Vagina (tissue), 2 donors: ENCODE measurements at regions not wholly inside any gene's neighbourhood (a gene's known extent, or its start where the extent isn't known, plus 50 kb on each side); places are given as distances from the start of the nearest gene placed in this dataset.

ENCODE experiments used
- DNase-seq, 2 donors: peaks; one replicate each; pipeline ENCODE4 v3.0.0-alpha.2; 2017; ENCODE audit errors: extremely low spot score in 2 of 2
- H3K27ac ChIP-seq: fragments of 200-600 bp; sonication (generic); one replicate; pipeline ENCODE4 v1.5.1; 2019
- H3K27me3 ChIP-seq: fragments of 200-600 bp; sonication (generic); one replicate; pipeline ENCODE4 v1.5.1; 2019
- H3K36me3 ChIP-seq, 2 donors: fragments of 200-600 bp; sonication (generic); one replicate each; pipeline ENCODE4 v1.5.1; 2017 to 2019
- H3K4me1 ChIP-seq: fragments of 200-600 bp; sonication (generic); one replicate; pipeline ENCODE4 v1.5.1; 2019
- H3K4me3 ChIP-seq, 2 donors: fragments of 200-600 bp; sonication (generic); 1 replicate in 1 of 2; 2 replicates in 1 of 2; pipeline ENCODE4 v1.5.1; 2016 to 2019
- H3K9me3 ChIP-seq: fragments of 200-600 bp; sonication (generic); one replicate; pipeline ENCODE4 v1.5.1; 2019
- CTCF ChIP-seq, 3 experiments: fragments of 450-650 bp in 2 of 3; fragments of 200-600 bp in 1 of 3; sonication (generic) in 1 of 3; IDR thresholded peaks; one replicate each; pipeline ENCODE4 v1.5.1; 2017 to 2019; ENCODE audit warnings: antibody characterized with exemption in 3 of 3, mild to moderate bottlenecking in 2 of 3, moderate library complexity in 2 of 3
- POLR2A ChIP-seq, 2 donors: fragments of 450-650 bp; IDR thresholded peaks; one replicate each; pipeline ENCODE4 v1.6.1; 2017; ENCODE audit warnings: antibody characterized with exemption in 2 of 2, mild to moderate bottlenecking in 2 of 2, moderate library complexity in 2 of 2
- POLR2AphosphoS5 ChIP-seq, 2 donors: sonication (generic); formaldehyde crosslinking; IDR thresholded peaks; one replicate each; pipeline ENCODE4 v1.9.0; 2017; ENCODE audit warnings: antibody characterized with exemption in 2 of 2, mild to moderate bottlenecking in 2 of 2, low read depth in 1 of 2; ENCODE audit not compliant: insufficient read depth in 1 of 2
- intact Hi-C: fragments of 100-400 bp; cut with DNase I; formaldehyde crosslinking; loops from one replicate; pipeline ENCODE4 v1.15.1; 2023

- no peak for DNase-seq
- no peak for TF ChIP-seq CTCF (IDR thresholded peaks at IDR 0.05)
- TF ChIP-seq POLR2AphosphoS5 (IDR thresholded peaks at IDR 0.05; ENCODE audit: insufficient read depth in 1 of 2, low read depth in 1 of 2): no peak
- TF ChIP-seq POLR2A (IDR thresholded peaks at IDR 0.05): no peak
- no peaks in the 10 kb centered on the region for H3K4me1 ChIP-seq
- no peak overlapping the region for H3K4me3 ChIP-seq
- H3K27ac ChIP-seq: no peak overlapping the region
- no peaks in the 10 kb centered on the region for H3K36me3 ChIP-seq
- intact Hi-C loops: no loop called here
- no peaks in the 10 kb centered on the region for H3K9me3 ChIP-seq
- H3K27me3 ChIP-seq: no peaks in the 10 kb centered on the region
Measured at GRCh38 chr12:78340406-78340805, 509.7 kb downstream of the NAV3 start.

- H3K4me1 ChIP-seq: no peaks in the 10 kb centered on the region
- DNase-seq: no peak
- no peaks in the 10 kb centered on the region for H3K9me3 ChIP-seq
- no peak overlapping the region for H3K4me3 ChIP-seq
- no peak overlapping the region for H3K27ac ChIP-seq
- no peaks in the 10 kb centered on the region for H3K27me3 ChIP-seq
- H3K36me3 ChIP-seq: no peaks in the 10 kb centered on the region
- intact Hi-C loops: no loop called here
- TF ChIP-seq POLR2A (IDR thresholded peaks at IDR 0.05) (no peak), POLR2AphosphoS5 (IDR thresholded peaks at IDR 0.05; ENCODE audit: insufficient read depth in 1 of 2, low read depth in 1 of 2) (no peak), CTCF (IDR thresholded peaks at IDR 0.05) (no peak)
Measured at GRCh38 chr12:78343657-78344056, 513.0 kb downstream of the NAV3 start.

- Histone ChIP-seq H3K27ac (no peak overlapping the region), H3K4me1 (no peaks in the 10 kb centered on the region), H3K4me3 (no peak overlapping the region), H3K9me3 (no peaks in the 10 kb centered on the region), H3K27me3 (no peaks in the 10 kb centered on the region), H3K36me3 (no peaks in the 10 kb centered on the region)
- intact Hi-C loops: no loop called here
- TF ChIP-seq POLR2AphosphoS5 (IDR thresholded peaks at IDR 0.05; ENCODE audit: insufficient read depth in 1 of 2, low read depth in 1 of 2): no peak
- TF ChIP-seq POLR2A (IDR thresholded peaks at IDR 0.05): no peak
- TF ChIP-seq CTCF (IDR thresholded peaks at IDR 0.05): no peak
- DNase-seq: no peak
Measured at GRCh38 chr12:78359520-78359919, 505.1 kb upstream of the SYT1 start.

GRCh38 chr12:78361683-78362082 is 502.9 kb upstream of the SYT1 start:
- H3K4me3 ChIP-seq: no peak overlapping the region
- DNase-seq: no peak
- no peaks in the 10 kb centered on the region for H3K4me1 ChIP-seq
- intact Hi-C loops: no loop called here
- H3K36me3 ChIP-seq: no peaks in the 10 kb centered on the region
- TF ChIP-seq CTCF (IDR thresholded peaks at IDR 0.05): no peak
- no peak for TF ChIP-seq POLR2A (IDR thresholded peaks at IDR 0.05)
- no peak for TF ChIP-seq POLR2AphosphoS5 (IDR thresholded peaks at IDR 0.05; ENCODE audit: insufficient read depth in 1 of 2, low read depth in 1 of 2)
- H3K27ac ChIP-seq: no peak overlapping the region
- H3K9me3 ChIP-seq: no peaks in the 10 kb centered on the region
- no peaks in the 10 kb centered on the region for H3K27me3 ChIP-seq

- no peak for DNase-seq
- Histone ChIP-seq H3K9me3 (no peaks in the 10 kb centered on the region), H3K27ac (no peak overlapping the region), H3K4me1 (no peaks in the 10 kb centered on the region), H3K36me3 (no peaks in the 10 kb centered on the region), H3K27me3 (no peaks in the 10 kb centered on the region), H3K4me3 (no peak overlapping the region)
- TF ChIP-seq POLR2A (IDR thresholded peaks at IDR 0.05) (no peak), CTCF (IDR thresholded peaks at IDR 0.05) (no peak), POLR2AphosphoS5 (IDR thresholded peaks at IDR 0.05; ENCODE audit: insufficient read depth in 1 of 2, low read depth in 1 of 2) (no peak)
- intact Hi-C loops: no loop called here
Measured at GRCh38 chr12:78371284-78371683, 493.3 kb upstream of the SYT1 start.
